ENCODE measurements at regions not wholly inside any gene's neighbourhood (a gene's known extent, or its start where the extent isn't known, plus 50 kb on each side); places are given as distances from the start of the nearest gene placed in this dataset.

- H4K20me1 ChIP-seq (ENCODE audit: insufficient read depth, low read depth, low read length), result no peaks in the 10 kb centered on the region
- H3K4me1 ChIP-seq (ENCODE audit: low read length), result no peaks in the 10 kb centered on the region
- no peaks in the 10 kb centered on the region for H3K27me3 ChIP-seq (ENCODE audit: low read length)
- H3K36me3 ChIP-seq (ENCODE audit: insufficient read depth, low read length), result no peaks in the 10 kb centered on the region
- H3K79me2 ChIP-seq (ENCODE audit: low read length), result no peaks in the 10 kb centered on the region
- H3K9ac ChIP-seq (ENCODE audit: low read length), result no peak overlapping the region
- H3K9me2 ChIP-seq (replicated peaks; ENCODE audit: insufficient read depth, low read length), result no peaks in the 10 kb centered on the region
- DNase-seq, result no peak
- H2AFZ ChIP-seq (ENCODE audit: low read length), result no peak overlapping the region
- H3K27ac ChIP-seq (ENCODE audit: low read length), result no peak overlapping the region
- H3K9me3 ChIP-seq (ENCODE audit: low read length), result no peaks in the 10 kb centered on the region
- no peak overlapping the region for H3K4me2 ChIP-seq (ENCODE audit: low read depth, low read length, poor library complexity, severe bottlenecking)
- H3K4me3 ChIP-seq (ENCODE audit: low read length), result no peak overlapping the region
These were observed 148.4 kb upstream of the RIMS1 start for GRCh38 chr6:71737953-71738352.

GRCh38 chr6:71745525-71745924 lies 140.8 kb upstream of the RIMS1 start:
- H3K36me3 ChIP-seq (ENCODE audit: insufficient read depth, low read length), result no peaks in the 10 kb centered on the region
- H4K20me1 ChIP-seq (ENCODE audit: insufficient read depth, low read depth, low read length), result no peaks in the 10 kb centered on the region
- no peak overlapping the region for H3K4me2 ChIP-seq (ENCODE audit: low read depth, low read length, poor library complexity, severe bottlenecking)

GRCh38 chr6:71766146-71766760 lies 120.1 kb upstream of the RIMS1 start:
- no peak overlapping the region for H3K4me2 ChIP-seq (ENCODE audit: low read depth, low read length, poor library complexity, severe bottlenecking)
- no peaks in the 10 kb centered on the region for H3K9me3 ChIP-seq (ENCODE audit: low read length)
- H3K9me2 ChIP-seq (replicated peaks; ENCODE audit: insufficient read depth, low read length), result no peaks in the 10 kb centered on the region
- no peak overlapping the region for H3K9ac ChIP-seq (ENCODE audit: low read length)
- H3K27ac ChIP-seq (ENCODE audit: low read length), result no peak overlapping the region
- no peak for DNase-seq
- no peaks in the 10 kb centered on the region for H3K4me1 ChIP-seq (ENCODE audit: low read length)
- H3K79me2 ChIP-seq (ENCODE audit: low read length), result no peaks in the 10 kb centered on the region
- H4K20me1 ChIP-seq (ENCODE audit: insufficient read depth, low read depth, low read length), result no peaks in the 10 kb centered on the region
- H3K27me3 ChIP-seq (ENCODE audit: low read length), result no peaks in the 10 kb centered on the region
- H3K4me3 ChIP-seq (ENCODE audit: low read length), result no peak overlapping the region
- no peaks in the 10 kb centered on the region for H3K36me3 ChIP-seq (ENCODE audit: insufficient read depth, low read length)
- H2AFZ ChIP-seq (ENCODE audit: low read length), result no peak overlapping the region

More at GRCh38 chr6:71745525-71745924, 140.8 kb upstream of the RIMS1 start:
- Histone ChIP-seq H3K27me3 (ENCODE audit: low read length) (no peaks in the 10 kb centered on the region; the same call in 1 of the 2 replicates), H3K4me1 (ENCODE audit: low read length) (no peaks in the 10 kb centered on the region), H3K79me2 (ENCODE audit: low read length) (no peaks in the 10 kb centered on the region), H3K9me2 (replicated peaks; ENCODE audit: insufficient read depth, low read length) (no peaks in the 10 kb centered on the region), H3K9me3 (ENCODE audit: low read length) (no peaks in the 10 kb centered on the region), H3K9ac (ENCODE audit: low read length) (no peak overlapping the region), H2AFZ (ENCODE audit: low read length) (no peak overlapping the region), H3K27ac (ENCODE audit: low read length) (no peak overlapping the region), H3K4me3 (ENCODE audit: low read length) (no peak overlapping the region)
- no peak for DNase-seq

- no peaks in the 10 kb centered on the region for H3K9me3 ChIP-seq (ENCODE audit: low read length)
- no peak overlapping the region for H3K9ac ChIP-seq (ENCODE audit: low read length)
- no peak for DNase-seq
- no peaks in the 10 kb centered on the region for H3K9me2 ChIP-seq (replicated peaks; ENCODE audit: insufficient read depth, low read length)
- H3K79me2 ChIP-seq (ENCODE audit: low read length), result no peaks in the 10 kb centered on the region
- H3K27ac ChIP-seq (ENCODE audit: low read length), result no peak overlapping the region
- no peak overlapping the region for H3K4me2 ChIP-seq (ENCODE audit: low read depth, low read length, poor library complexity, severe bottlenecking)
- H3K36me3 ChIP-seq (ENCODE audit: insufficient read depth, low read length), result no peaks in the 10 kb centered on the region
- no peak overlapping the region for H2AFZ ChIP-seq (ENCODE audit: low read length)
- no peaks in the 10 kb centered on the region for H3K4me1 ChIP-seq (ENCODE audit: low read length)
- no peak overlapping the region for H3K4me3 ChIP-seq (ENCODE audit: low read length)
- no peaks in the 10 kb centered on the region for H3K27me3 ChIP-seq (ENCODE audit: low read length)
- no peaks in the 10 kb centered on the region for H4K20me1 ChIP-seq (ENCODE audit: insufficient read depth, low read depth, low read length)
These were observed 119.6 kb upstream of the RIMS1 start for GRCh38 chr6:71766796-71767195.

- Histone ChIP-seq H3K27ac (ENCODE audit: low read length) (no peak overlapping the region), H3K4me3 (ENCODE audit: low read length) (no peak overlapping the region), H3K79me2 (ENCODE audit: low read length) (no peaks in the 10 kb centered on the region), H3K4me2 (ENCODE audit: low read depth, low read length, poor library complexity, severe bottlenecking) (no peak overlapping the region), H2AFZ (ENCODE audit: low read length) (no peak overlapping the region), H3K4me1 (ENCODE audit: low read length) (no peaks in the 10 kb centered on the region), H3K9me3 (ENCODE audit: low read length) (no peaks in the 10 kb centered on the region), H3K9me2 (replicated peaks; ENCODE audit: insufficient read depth, low read length) (no peaks in the 10 kb centered on the region), H4K20me1 (ENCODE audit: insufficient read depth, low read depth, low read length) (no peaks in the 10 kb centered on the region), H3K27me3 (ENCODE audit: low read length) (no peaks in the 10 kb centered on the region), H3K36me3 (ENCODE audit: insufficient read depth, low read length) (no peaks in the 10 kb centered on the region), H3K9ac (ENCODE audit: low read length) (no peak overlapping the region)
- no peak for DNase-seq
These were observed 118.0 kb upstream of the RIMS1 start for GRCh38 chr6:71768356-71768755.

GRCh38 chr6:71808865-71809264 lies 77.5 kb upstream of the RIMS1 start:
- Histone ChIP-seq H3K27ac (ENCODE audit: low read length) (no peak overlapping the region), H2AFZ (ENCODE audit: low read length) (no peak overlapping the region), H3K4me2 (ENCODE audit: low read depth, low read length, poor library complexity, severe bottlenecking) (no peak overlapping the region), H3K36me3 (ENCODE audit: insufficient read depth, low read length) (no peaks in the 10 kb centered on the region), H3K9me3 (ENCODE audit: low read length) (peaks cover 17% of the 10 kb centered on the region), H3K9ac (ENCODE audit: low read length) (no peak overlapping the region), H4K20me1 (ENCODE audit: insufficient read depth, low read depth, low read length) (no peaks in the 10 kb centered on the region), H3K27me3 (ENCODE audit: low read length) (no peaks in the 10 kb centered on the region), H3K4me1 (ENCODE audit: low read length) (no peaks in the 10 kb centered on the region), H3K9me2 (replicated peaks; ENCODE audit: insufficient read depth, low read length) (no peaks in the 10 kb centered on the region), H3K4me3 (ENCODE audit: low read length) (no peak overlapping the region), H3K79me2 (ENCODE audit: low read length) (no peaks in the 10 kb centered on the region)
- no peak for DNase-seq

- H3K4me1 ChIP-seq (ENCODE audit: low read length), result no peaks in the 10 kb centered on the region
- H3K27ac ChIP-seq (ENCODE audit: low read length), result no peak overlapping the region
- H3K36me3 ChIP-seq (ENCODE audit: insufficient read depth, low read length), result no peaks in the 10 kb centered on the region
- H3K9me2 ChIP-seq (replicated peaks; ENCODE audit: insufficient read depth, low read length), result no peaks in the 10 kb centered on the region
- H3K27me3 ChIP-seq (ENCODE audit: low read length), result no peaks in the 10 kb centered on the region
- H2AFZ ChIP-seq (ENCODE audit: low read length), result no peak overlapping the region
- H3K79me2 ChIP-seq (ENCODE audit: low read length), result no peaks in the 10 kb centered on the region
- no peak overlapping the region for H3K4me2 ChIP-seq (ENCODE audit: low read depth, low read length, poor library complexity, severe bottlenecking)
- DNase-seq, result no peak
- H3K9ac ChIP-seq (ENCODE audit: low read length), result no peak overlapping the region
- H3K9me3 ChIP-seq (ENCODE audit: low read length), result peaks cover 17% of the 10 kb centered on the region
- no peaks in the 10 kb centered on the region for H4K20me1 ChIP-seq (ENCODE audit: insufficient read depth, low read depth, low read length)
- H3K4me3 ChIP-seq (ENCODE audit: low read length), result no peak overlapping the region
These were observed 75.5 kb upstream of the RIMS1 start for GRCh38 chr6:71810880-71811279.

- Histone ChIP-seq H3K79me2 (ENCODE audit: low read length) (no peaks in the 10 kb centered on the region), H3K4me2 (ENCODE audit: low read depth, low read length, poor library complexity, severe bottlenecking) (no peak overlapping the region), H3K4me1 (ENCODE audit: low read length) (no peaks in the 10 kb centered on the region), H3K27me3 (ENCODE audit: low read length) (no peaks in the 10 kb centered on the region), H3K9ac (ENCODE audit: low read length) (no peak overlapping the region), H3K4me3 (ENCODE audit: low read length) (no peak overlapping the region), H2AFZ (ENCODE audit: low read length) (no peak overlapping the region), H3K9me3 (ENCODE audit: low read length) (no peaks in the 10 kb centered on the region), H3K36me3 (ENCODE audit: insufficient read depth, low read length) (no peaks in the 10 kb centered on the region), H4K20me1 (ENCODE audit: insufficient read depth, low read depth, low read length) (no peaks in the 10 kb centered on the region), H3K9me2 (replicated peaks; ENCODE audit: insufficient read depth, low read length) (0 out of 2 replicates have a peak, but pooled peaks cover 4% of the 10 kb centered on the region), H3K27ac (ENCODE audit: low read length) (no peak overlapping the region)
- no peak for DNase-seq
These were observed 63.7 kb upstream of the RIMS1 start for GRCh38 chr6:71822625-71823024.

All from Karpas-422 (cell line).